ENCODE measurements at regions not wholly inside any gene's neighbourhood (a gene's known extent, or its start where the extent isn't known, plus 50 kb on each side); places are given as distances from the start of the nearest gene placed in this dataset.
"Not testable (repeated sequence)": the region's sequence is repeated elsewhere in the genome, so short reads cannot be mapped to it uniquely, and the experiment has no call there.

- DNase-seq (ENCODE audit: low spot score): no peak
Observed at GRCh38 chr20:43404878-43405277, 52.8 kb upstream of the SRSF6 start.

GRCh38 chr20:43400882-43401281, 56.8 kb upstream of the SRSF6 start:
- not testable (repeated sequence) for DNase-seq (ENCODE audit: low spot score)

DNA sequence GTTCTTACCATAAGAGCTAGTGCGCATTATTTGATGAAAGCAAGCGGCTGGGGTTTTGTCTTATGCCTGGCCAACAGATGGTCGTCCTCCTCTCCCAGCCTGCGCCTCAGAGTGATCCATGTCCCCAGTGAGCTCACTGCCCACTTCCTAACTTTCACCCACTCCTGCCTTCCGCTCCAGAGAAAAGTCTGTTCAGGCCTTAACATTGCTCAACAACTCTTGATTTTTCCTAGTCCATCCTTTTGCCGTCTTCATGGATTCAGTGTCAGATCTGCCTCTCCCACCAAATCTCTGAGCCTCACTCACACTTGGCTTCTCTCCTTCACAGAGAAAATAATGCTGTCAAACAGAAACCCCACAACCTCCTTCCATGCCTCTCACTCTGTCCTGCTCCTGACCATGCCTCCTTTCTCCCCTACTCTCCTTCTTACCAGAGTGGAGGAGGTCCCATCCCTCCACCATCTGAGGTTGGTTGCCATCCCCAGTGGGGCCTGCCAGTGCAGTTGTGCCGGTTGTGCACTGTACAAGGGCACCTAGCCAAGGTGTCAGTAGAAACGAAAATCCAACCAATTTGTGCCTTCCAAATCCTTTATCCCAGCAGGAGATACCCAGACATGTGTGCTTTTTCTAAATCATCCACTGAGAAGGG, 58.9 kb upstream of the SRSF6 start:
- no peak for DNase-seq (ENCODE audit: low spot score)

DNA sequence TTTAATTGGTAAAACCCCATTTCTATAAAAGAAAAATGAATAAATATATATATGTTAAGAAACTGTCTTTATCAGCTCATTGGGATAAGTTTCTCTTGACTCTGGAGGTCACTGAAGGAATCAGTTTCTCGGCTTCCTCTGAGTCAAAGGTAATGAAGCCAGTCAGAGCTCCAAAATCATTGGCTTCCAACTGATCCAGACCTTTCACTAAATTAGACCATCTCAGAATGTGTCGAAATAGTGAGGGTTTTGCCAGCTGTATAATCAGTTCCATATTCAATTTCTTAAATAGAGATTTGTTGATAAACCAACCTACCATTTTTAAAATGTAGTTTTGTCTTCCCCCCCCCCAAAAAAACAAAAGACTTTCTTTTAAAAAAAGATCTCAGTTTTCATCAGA, 60.5 kb upstream of the SRSF6 start:
- no peak for DNase-seq (ENCODE audit: low spot score)

DNA sequence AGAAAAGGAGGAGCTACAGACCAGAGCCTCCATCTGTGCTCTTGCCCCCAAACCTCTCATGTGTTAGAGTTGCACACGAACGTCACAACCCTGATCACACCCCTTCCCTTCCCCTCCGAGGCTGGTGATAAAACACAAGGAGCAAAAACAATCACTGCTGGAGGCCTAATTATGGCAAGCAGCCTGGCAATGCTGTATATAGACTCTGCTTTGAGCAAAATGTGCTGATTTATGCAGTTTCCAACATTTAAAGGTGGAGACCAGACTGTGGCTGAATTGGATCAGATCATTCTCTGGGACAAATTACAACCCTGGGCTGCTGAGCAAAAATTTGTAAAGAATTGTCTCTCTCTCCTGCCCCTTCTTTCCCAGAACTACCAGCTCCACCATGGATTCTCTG, 64.6 kb upstream of the SRSF6 start:
- DNase-seq (ENCODE audit: low spot score): no peak

DNA sequence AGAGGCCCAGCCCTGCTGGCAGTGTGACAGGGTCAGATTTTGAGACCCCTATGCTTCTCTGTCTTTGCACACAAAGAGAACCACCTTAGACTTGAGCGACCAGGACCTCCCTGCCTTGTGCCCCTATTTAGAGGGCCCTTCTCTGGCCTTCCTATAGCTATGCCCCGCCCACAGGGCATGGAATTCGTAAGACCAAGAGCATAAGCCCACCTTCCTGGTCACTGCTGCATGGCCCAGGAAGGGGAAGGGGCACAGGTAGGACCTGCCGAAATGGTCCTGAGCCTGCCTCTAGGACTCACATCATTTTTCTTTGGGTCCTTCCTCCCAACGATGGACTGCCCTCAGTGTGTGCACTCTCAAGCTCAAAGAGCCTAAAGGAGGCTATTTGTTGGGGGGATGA, 65.1 kb upstream of the SRSF6 start:
- no peak for DNase-seq (ENCODE audit: low spot score)

DNA sequence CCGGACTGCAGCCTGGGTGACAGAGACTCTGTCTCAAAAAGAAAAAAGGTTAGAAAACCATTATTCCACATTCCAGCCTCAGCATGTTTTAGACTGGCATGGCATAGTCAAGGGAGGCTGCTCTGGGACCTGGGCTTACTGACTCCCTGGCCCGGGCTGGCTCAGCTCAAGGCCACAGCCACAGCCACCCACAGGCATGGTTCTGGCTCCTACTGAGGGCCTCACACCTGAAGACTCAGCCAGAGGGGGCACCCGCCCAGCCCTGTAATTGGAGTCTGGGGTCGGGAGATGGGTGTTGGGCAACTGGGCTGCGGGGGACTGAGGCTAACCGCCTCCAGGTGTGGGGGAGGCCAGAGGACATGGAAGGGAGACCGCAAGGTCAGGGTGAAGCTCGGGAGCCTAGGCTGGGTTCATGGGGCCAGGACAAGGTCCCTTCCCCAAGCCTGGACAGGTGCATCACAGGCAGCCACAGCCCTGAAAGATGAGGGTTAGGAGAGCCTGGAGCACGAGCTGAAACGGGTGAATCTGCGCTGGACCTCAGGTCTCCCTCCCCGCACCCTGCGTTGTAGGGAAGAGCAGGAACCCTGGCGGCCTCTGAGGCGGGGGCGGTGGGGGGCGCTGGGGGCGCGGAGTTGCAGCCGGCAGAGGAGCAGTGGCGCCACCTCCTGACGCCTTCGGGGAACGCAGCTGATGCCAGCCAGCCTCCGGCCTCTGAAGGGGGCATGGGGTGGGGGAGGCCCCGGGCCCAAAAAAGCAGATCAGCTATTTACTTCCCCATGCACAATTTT, 67.7 kb upstream of the SRSF6 start:
- no peak for DNase-seq (ENCODE audit: low spot score)

- no peak for DNase-seq (ENCODE audit: low spot score)
Observed at GRCh38 chr20:43389211-43389610, 68.5 kb upstream of the SRSF6 start.

- no peak for DNase-seq (ENCODE audit: low spot score)
Observed at GRCh38 chr20:43388268-43389002, 69.3 kb upstream of the SRSF6 start.

DNA sequence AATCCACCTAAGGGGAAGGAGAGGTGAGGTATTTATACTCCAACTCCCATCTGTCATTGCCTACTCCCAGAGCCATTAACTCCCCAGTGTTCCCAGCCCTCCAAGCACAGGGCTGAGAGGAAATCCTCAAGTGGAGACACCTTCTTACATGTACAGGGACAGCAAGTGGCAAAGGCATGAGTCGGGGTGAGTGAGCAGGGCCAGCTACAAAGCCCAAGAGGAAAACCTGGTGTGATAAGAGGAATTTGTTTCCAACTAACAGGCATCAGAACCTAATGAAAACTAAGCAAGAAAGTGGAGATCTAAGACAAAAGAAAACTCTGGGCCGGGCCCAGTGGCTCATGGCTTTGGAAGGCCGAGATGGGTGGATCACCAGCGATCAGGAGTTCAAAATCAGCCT, 70.0 kb upstream of the SRSF6 start:
- DNase-seq (ENCODE audit: low spot score): no peak

GRCh38 chr20:43386878-43387277, 70.8 kb upstream of the SRSF6 start:
- DNase-seq (ENCODE audit: low spot score): no peak

GRCh38 chr20:43385914-43386313, 71.8 kb upstream of the SRSF6 start:
- DNase-seq (ENCODE audit: low spot score): no peak

DNA sequence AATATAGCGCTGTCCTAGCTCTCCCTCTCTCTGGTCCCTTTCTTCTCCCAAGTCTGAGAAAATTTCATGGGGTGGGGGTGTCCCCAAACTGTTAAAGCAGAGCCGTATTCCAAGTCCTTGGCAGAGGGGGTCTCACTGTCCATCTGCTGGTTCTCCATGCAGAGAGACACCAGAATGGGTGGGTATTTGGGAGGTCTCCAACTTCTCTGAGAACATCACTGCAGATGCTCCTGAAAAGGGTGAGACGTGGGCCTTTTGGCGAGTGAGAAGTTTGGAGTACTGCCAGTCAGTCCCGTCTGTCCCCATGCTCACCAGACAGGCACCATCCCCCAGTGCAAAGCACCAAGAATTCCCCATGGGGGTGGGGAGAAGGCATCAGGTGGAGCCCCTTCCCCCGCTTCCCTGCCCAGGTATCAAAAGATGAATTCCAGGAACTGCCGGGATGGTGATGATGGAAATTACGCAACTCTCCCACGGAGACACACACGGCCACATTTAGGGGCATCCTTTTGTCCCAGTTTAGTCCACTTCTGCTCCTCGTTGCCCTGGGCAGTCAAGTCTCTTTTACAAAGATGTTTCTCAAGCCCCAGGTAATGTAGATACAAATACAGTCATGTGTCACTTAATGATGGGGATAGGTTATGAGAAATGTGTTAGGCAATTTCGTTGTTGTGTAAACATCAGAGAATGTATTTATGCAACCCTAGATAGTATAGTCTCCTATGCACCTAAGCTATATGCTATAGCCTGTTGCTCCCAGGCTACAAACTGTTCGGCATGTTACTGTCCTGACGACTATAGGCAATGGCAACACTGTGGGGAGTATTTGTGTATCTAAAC, 73.4 kb upstream of the SRSF6 start:
- DNase-seq (ENCODE audit: low spot score): no peak

DNA sequence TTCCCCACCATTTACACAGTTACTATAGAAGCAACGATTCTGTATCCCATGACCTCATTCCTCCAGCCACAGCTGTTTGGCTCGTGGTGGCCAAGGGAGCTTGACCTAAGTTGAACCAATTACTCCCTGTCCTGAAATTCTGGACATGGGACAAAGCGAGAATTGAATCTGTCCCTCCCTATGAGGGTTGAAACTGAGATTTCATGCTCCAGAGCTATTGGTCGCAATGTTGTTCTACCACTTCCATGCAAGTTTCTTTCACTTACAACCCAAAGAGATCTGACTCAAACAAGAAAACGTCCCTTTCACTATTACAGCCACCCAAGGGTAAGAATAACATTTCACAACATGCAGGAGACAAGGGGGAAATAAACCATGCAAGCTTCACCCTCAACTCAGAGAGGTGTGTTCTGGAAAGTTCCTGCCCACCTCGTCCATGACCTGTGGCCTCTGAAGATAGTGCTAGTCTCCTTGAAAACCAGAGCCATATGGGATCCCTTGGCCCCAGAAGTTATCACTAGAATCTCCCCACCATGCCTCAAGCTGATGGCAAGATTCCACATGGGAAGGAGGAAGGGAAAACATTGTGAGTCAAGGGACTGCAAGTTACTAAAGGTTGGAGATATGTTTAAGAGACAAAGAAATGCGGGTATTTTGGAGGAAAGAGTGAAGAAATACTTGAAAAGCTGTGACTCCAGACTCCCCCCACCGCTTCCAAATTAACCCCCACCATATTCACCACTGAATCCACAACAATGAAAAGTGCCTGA, 74.5 kb upstream of the SRSF6 start:
- no peak for DNase-seq (ENCODE audit: low spot score)

DNA sequence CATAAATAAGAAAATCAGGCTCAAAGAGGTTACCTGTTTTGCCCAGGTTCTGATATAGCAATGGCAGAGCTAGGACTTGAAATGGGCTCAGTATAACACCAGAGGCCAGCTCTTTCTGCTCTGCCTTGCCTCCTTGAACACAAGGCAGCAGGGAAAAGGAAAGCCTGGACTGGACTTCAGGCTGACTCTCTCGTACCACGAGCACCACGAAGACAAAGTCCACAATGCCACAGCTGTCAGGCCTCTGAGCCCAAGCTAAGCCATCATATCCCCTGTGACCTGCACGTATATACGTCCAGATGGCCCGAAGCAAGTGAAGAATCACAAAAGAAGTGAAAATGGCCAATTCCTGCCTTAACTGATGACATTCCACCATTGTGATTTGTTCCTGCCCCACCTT, 75.6 kb upstream of the SRSF6 start:
- not testable (repeated sequence) for DNase-seq (ENCODE audit: low spot score)

- not testable (repeated sequence) for DNase-seq (ENCODE audit: low spot score)
Observed at GRCh38 chr20:43381533-43381932, 76.2 kb upstream of the SRSF6 start.

- no peak for DNase-seq (ENCODE audit: low spot score)
Observed at GRCh38 chr20:43379239-43379917, 78.3 kb upstream of the SRSF6 start.

DNA sequence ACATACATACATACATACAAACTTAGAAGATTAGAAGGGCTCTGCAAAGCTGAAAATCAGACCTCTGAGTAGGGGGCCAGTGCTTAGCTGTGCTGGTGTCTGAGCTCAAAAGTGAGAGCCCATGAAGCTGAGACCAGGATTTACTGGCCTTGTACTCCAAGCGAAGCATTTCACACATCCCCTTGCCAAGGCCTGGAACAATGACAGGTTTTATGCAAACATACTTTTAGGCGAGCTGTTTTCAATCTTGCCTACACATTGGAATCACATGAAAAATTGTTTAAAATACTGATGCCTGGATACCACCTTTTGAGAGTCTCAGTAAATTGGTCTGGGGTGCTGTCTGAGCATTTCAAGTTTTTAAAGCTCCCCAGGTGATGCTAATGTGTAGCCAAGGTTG, 80.9 kb upstream of the SRSF6 start:
- no peak for DNase-seq (ENCODE audit: low spot score)

DNA sequence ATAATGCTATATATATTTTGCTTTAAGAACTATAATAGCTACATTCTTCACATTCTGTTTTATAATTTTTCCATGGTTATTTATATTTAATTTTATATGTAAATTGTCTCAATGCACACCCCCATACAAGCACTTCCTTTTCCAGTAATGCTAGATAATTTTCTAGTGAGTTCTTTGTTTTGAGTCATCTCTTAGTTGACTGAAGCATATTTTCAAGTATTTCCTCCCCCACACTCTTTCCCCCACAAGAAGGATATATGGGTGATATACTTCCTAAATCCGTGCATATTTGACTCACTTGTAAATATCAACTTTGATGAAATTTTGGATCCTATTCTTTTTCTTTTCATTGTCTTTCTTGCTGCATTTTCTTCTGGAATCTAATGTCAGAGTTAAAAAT, 82.1 kb upstream of the SRSF6 start:
- no peak for DNase-seq (ENCODE audit: low spot score)

GRCh38 chr20:43372051-43372450, 85.6 kb upstream of the SRSF6 start:
- DNase-seq (ENCODE audit: low spot score): no peak

- no peak for DNase-seq (ENCODE audit: low spot score)
Observed at GRCh38 chr20:43365691-43366090, 92.0 kb upstream of the SRSF6 start.
